Panc1 (cell line): ENCODE measurements at regions not wholly inside any gene's neighbourhood (a gene's known extent, or its start where the extent isn't known, plus 50 kb on each side); places are given as distances from the start of the nearest gene placed in this dataset.

ENCODE experiments used
- ATAC-seq: fragments of 200-7000 bp; cut with Tn5 transposase; 2 replicates; pipeline ENCODE4 v1.9.1; 2020; ENCODE audit warnings: mild to moderate bottlenecking, moderate library complexity
- BruUV-seq: library from RNA; stranded (reverse); fragments of 400-500 nt; replicated peaks from 2 replicates; lab custom pipeline; 2021; lab: Mats Ljungman, UMichigan
- CTCF ChIA-PET: fragments of 300-600 bp; sonication (Branson Sonifier 250); formaldehyde crosslinking; loops from one replicate; lab custom pipeline; 2022; ENCODE audit warnings: antibody characterized with exemption; lab: Charles Lee
- POLR2A ChIA-PET: fragments of 300-600 bp; sonication (Branson Sonifier 250); formaldehyde crosslinking; loops from one replicate; lab custom pipeline; 2022; ENCODE audit warnings: antibody characterized with exemption; lab: Charles Lee
- DNase-seq: peaks from one replicate; pipeline ENCODE4 v3.0.0-alpha.2; 2010; ENCODE audit warnings: low read depth, low spot score
- H3K27ac ChIP-seq: 2 replicates; pipeline ENCODE4 v1.5.1; 2011; ENCODE audit warnings: mild to moderate bottlenecking, low read length, inconsistent platforms
- H3K27me3 ChIP-seq: fragments of 200-500 bp; sonication (Bioruptor generic); 2 replicates; pipeline ENCODE4 v1.6.0; 2014; ENCODE audit warnings: low read length, inconsistent platforms; ENCODE audit not compliant: control insufficient read depth, insufficient read depth
- H3K36me3 ChIP-seq: fragments of 200-500 bp; sonication (Bioruptor generic); 2 replicates; pipeline ENCODE4 v1.5.1; 2014; ENCODE audit warnings: inconsistent platforms, mild to moderate bottlenecking, low read length, moderate library complexity; ENCODE audit not compliant: control insufficient read depth, insufficient read depth
- H3K4me1 ChIP-seq: 2 replicates; pipeline ENCODE4 v1.5.1; 2011; ENCODE audit warnings: inconsistent platforms, mild to moderate bottlenecking, low read length, moderate library complexity; ENCODE audit not compliant: control insufficient read depth, insufficient read depth
- H3K4me3 ChIP-seq, 2 experiments: 2 replicates each; pipeline ENCODE4 v1.5.1; 2011 to 2012; ENCODE audit warnings: low read depth in 2 of 2, low read length in 2 of 2, mild to moderate bottlenecking in 2 of 2, inconsistent platforms in 1 of 2, moderate library complexity in 1 of 2
- H3K9me3 ChIP-seq: fragments of 200-500 bp; sonication (Bioruptor generic); 2 replicates; pipeline ENCODE4 v1.5.1; 2014; ENCODE audit warnings: low read depth, mild to moderate bottlenecking, inconsistent platforms, low read length, moderate library complexity; ENCODE audit not compliant: control insufficient read depth, insufficient read depth
- POLR2AphosphoS5 ChIP-seq: IDR thresholded peaks from 2 replicates; pipeline ENCODE4 v1.6.1; 2012; ENCODE audit warnings: mild to moderate bottlenecking, low read depth, low read length, moderate library complexity
- SIN3A ChIP-seq: IDR thresholded peaks from 2 replicates; pipeline ENCODE4 v1.6.1; 2012; ENCODE audit warnings: low read depth, mild to moderate bottlenecking, low read length, moderate library complexity, borderline replicate concordance; ENCODE audit not compliant: insufficient read depth
- TCF7L2 ChIP-seq: IDR thresholded peaks from 2 replicates; pipeline ENCODE4 v1.6.1; 2011; ENCODE audit warnings: mild to moderate bottlenecking, low read depth, low read length, inconsistent platforms
- in situ Hi-C: cut with HindIII; loops from 2 replicates; pipeline ENCODE4 v1.10.0; 2016; ENCODE audit warnings: low sequenced_read_pairs, low pct_unique_long_range_greater_than_20kb
- intact Hi-C: fragments of 100-400 bp; cut with micrococcal nuclease; formaldehyde crosslinking; loops from one replicate; pipeline ENCODE4 v1.10.0; 2022; ENCODE audit not compliant: unreplicated experiment
- TF ChIP-seq, protein P1 (sequence below), 2 experiments: IDR thresholded peaks; 2 replicates each; pipeline ENCODE4 v1.6.1; 2011 to 2012; ENCODE audit warnings: low read depth in 2 of 2, control low read depth in 1 of 2, low read length in 1 of 2, mild to moderate bottlenecking in 1 of 2, moderate library complexity in 1 of 2; ENCODE audit not compliant: insufficient read depth in 1 of 2
- TF ChIP-seq, protein P2 (sequence below): fragments of 450-650 bp; IDR thresholded peaks from 2 replicates; pipeline ENCODE4 v1.5.1; 2017; ENCODE audit warnings: mild to moderate bottlenecking

GRCh38 chr5:174789596-174789995 lies 65.2 kb downstream of the MSX2 start:
- Histone ChIP-seq H3K4me3 (no peak overlapping the region), H3K27ac (no peak overlapping the region), H3K27me3 (no peaks in the 10 kb centered on the region), H3K9me3 (peaks cover 7% of the 10 kb centered on the region; the same call in 1 of the 2 replicates), H3K36me3 (no peaks in the 10 kb centered on the region), H3K4me1 (no peaks in the 10 kb centered on the region)
- ChIA-PET CTCF (no interaction called here), POLR2A (no interaction called here)
- DNase-seq, result no peak
- intact Hi-C loops, result no loop called here
- ATAC-seq, result no peak
- no TSS peak for BruUV-seq
- in situ Hi-C loops, result no loop called here
- TF ChIP-seq POLR2AphosphoS5 (no peak), SIN3A (no peak), TCF7L2 (no peak)
- TF ChIP-seq, protein P1, sequence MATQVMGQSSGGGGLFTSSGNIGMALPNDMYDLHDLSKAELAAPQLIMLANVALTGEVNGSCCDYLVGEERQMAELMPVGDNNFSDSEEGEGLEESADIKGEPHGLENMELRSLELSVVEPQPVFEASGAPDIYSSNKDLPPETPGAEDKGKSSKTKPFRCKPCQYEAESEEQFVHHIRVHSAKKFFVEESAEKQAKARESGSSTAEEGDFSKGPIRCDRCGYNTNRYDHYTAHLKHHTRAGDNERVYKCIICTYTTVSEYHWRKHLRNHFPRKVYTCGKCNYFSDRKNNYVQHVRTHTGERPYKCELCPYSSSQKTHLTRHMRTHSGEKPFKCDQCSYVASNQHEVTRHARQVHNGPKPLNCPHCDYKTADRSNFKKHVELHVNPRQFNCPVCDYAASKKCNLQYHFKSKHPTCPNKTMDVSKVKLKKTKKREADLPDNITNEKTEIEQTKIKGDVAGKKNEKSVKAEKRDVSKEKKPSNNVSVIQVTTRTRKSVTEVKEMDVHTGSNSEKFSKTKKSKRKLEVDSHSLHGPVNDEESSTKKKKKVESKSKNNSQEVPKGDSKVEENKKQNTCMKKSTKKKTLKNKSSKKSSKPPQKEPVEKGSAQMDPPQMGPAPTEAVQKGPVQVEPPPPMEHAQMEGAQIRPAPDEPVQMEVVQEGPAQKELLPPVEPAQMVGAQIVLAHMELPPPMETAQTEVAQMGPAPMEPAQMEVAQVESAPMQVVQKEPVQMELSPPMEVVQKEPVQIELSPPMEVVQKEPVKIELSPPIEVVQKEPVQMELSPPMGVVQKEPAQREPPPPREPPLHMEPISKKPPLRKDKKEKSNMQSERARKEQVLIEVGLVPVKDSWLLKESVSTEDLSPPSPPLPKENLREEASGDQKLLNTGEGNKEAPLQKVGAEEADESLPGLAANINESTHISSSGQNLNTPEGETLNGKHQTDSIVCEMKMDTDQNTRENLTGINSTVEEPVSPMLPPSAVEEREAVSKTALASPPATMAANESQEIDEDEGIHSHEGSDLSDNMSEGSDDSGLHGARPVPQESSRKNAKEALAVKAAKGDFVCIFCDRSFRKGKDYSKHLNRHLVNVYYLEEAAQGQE (IDR thresholded peaks at IDR 0.05; ENCODE audit: insufficient read depth in 1 of 2, low read depth in 2 of 2, low read length in 1 of 2), result no peak
- TF ChIP-seq, protein P2, sequence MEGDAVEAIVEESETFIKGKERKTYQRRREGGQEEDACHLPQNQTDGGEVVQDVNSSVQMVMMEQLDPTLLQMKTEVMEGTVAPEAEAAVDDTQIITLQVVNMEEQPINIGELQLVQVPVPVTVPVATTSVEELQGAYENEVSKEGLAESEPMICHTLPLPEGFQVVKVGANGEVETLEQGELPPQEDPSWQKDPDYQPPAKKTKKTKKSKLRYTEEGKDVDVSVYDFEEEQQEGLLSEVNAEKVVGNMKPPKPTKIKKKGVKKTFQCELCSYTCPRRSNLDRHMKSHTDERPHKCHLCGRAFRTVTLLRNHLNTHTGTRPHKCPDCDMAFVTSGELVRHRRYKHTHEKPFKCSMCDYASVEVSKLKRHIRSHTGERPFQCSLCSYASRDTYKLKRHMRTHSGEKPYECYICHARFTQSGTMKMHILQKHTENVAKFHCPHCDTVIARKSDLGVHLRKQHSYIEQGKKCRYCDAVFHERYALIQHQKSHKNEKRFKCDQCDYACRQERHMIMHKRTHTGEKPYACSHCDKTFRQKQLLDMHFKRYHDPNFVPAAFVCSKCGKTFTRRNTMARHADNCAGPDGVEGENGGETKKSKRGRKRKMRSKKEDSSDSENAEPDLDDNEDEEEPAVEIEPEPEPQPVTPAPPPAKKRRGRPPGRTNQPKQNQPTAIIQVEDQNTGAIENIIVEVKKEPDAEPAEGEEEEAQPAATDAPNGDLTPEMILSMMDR, result no peak

DNA sequence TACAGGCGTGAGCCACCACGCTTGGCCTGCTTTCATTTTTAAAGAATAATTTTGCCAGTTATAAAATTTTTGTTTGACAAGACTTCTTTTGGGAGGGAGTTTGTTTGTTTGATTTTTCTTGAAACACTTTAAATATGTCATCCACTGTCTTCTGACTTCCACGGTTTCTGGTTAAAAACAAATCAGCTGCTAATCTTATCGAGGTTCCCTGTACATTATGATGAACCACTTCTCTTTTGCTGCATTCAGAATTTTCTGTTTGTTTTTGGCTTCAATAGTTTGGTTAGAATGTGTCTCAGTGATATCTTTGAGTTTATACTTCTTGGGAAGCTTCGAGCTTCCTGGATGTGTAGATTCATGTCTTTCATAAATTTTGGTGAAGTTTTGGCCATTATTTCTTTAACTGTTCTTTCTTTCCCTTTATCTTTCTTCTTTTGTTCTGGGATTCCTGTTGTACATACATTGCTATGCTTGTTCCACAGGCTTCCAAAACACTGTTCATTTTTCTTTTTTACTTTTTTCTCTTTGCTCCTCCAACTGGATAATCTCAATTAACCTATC lies 60.8 kb downstream of the MSX2 start:
- in situ Hi-C loops, result no loop called here
- TF ChIP-seq, protein P2, result no peak
- TF ChIP-seq, protein P1 (IDR thresholded peaks at IDR 0.05; ENCODE audit: insufficient read depth in 1 of 2, low read depth in 2 of 2, low read length in 1 of 2), result no peak
- TF ChIP-seq SIN3A (no peak), POLR2AphosphoS5 (no peak), TCF7L2 (no peak)
- DNase-seq (no peak), ATAC-seq (no peak)
- ChIA-PET POLR2A (no interaction called here), CTCF (interaction anchor here (0.7 kb wide), 1 partner anchor 8 kb away, joined by 6 read pairs; no protein-coding TSS in a partner anchor)
- Histone ChIP-seq H3K9me3 (peaks cover 15% of the 10 kb centered on the region; the same call in 1 of the 2 replicates), H3K4me1 (no peaks in the 10 kb centered on the region), H3K4me3 (no peak overlapping the region), H3K36me3 (no peaks in the 10 kb centered on the region), H3K27ac (no peak overlapping the region), H3K27me3 (no peaks in the 10 kb centered on the region)
- intact Hi-C loops, result no loop called here
- BruUV-seq, result no TSS peak
